HG02571 (cell line): ENCODE measurements at regions not wholly inside any gene's neighbourhood (a gene's known extent, or its start where the extent isn't known, plus 50 kb on each side); places are given as distances from the start of the nearest gene placed in this dataset.

Experiments
- ATAC-seq: cut with Tn5 transposase; IDR thresholded peaks from one replicate; pipeline ENCODE4 v1.9.1; 2021; ENCODE audit warnings: mild to moderate bottlenecking, moderate library complexity; ENCODE audit not compliant: unreplicated experiment

- ATAC-seq, result no peak
These were observed 106.5 kb downstream of the CDH26 start for GRCh38 chr20:60064554-60065196.

GRCh38 chr20:60065741-60066437, 107.7 kb downstream of the CDH26 start:
- ATAC-seq, result no peak

DNA sequence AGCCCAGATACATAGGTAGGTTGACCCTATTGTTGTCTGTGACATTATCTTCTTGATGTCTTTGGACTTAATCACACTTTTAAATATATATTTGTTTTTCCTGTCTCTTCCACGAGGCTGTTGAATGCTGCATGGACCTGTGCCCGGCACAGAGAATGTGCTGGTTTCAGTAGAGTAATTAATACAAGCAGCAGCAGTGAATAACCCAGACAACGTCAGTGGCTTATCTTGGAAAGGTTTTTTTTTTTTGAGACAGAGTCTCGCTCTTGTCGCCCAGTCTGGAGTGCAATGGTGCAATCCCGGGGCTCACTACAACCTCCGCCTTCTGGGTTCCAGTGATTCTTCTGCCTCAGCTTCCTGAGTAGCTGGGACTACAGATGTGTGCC, 108.2 kb downstream of the CDH26 start:
- ATAC-seq, result no peak

DNA sequence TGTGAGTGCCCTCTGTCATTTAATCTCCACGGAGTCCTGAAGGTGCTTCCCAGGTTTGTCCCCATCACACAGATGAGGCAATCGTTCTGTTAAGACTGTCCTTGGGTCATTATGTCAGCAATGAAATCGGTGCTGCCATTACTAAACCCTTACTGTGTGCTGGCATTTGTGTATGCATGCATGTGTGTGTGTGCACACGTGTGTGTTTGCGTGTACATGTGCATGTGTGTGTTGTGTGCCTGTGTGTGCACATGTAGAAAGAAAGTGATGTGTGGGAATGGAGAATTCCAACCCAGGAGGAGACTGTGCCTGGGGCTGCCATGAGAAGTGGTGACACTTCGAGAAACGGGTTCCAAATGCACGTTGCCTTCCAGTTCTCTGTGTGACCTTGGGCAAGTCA, 110.3 kb downstream of the CDH26 start:
- ATAC-seq, result no peak

DNA sequence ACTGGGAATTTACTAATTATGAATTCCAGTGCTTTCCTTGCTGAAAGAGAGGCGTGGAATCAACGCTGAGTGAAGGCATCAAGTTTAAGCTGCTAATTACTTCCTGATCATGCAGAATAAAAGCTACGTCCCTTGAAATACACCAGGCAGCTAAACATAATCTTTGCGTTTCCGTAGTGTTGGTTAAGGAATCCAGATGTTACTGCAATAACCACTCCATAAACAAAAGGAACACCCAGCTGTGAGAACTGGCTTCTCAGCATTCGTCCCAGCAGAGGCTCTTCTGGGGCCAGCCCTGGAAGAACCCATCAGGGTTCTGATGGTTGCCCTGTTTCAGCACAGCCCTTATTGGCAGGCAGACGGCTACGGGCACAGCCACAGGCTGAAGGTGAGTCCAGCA, 111.4 kb downstream of the CDH26 start:
- ATAC-seq, result no peak

- no peak for ATAC-seq
These were observed 112.6 kb downstream of the CDH26 start for GRCh38 chr20:60070791-60071190.

- no peak for ATAC-seq
These were observed 113.7 kb downstream of the CDH26 start for GRCh38 chr20:60071965-60072364.

- ATAC-seq, result no peak
These were observed 114.9 kb downstream of the CDH26 start for GRCh38 chr20:60073086-60073485.

DNA sequence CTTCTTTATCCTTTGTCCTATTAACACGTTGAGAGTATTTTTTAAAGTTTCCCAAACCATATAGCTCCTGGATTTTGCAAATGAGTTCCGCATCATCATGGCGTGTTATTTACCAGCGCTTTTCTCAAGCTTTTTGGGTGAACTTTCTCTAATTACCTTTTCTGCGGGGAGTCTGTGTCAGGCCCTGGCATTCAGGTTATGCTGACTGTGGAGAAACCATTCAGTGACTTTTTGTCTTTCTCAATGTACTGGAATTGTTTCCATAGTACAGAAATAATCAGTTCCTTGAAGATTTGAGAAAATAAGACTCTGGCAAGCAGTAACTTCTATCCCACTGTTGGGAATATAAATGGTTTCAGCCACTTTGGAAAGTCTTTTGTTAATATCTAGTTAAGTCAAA, 115.3 kb downstream of the CDH26 start:
- ATAC-seq, result no peak

DNA sequence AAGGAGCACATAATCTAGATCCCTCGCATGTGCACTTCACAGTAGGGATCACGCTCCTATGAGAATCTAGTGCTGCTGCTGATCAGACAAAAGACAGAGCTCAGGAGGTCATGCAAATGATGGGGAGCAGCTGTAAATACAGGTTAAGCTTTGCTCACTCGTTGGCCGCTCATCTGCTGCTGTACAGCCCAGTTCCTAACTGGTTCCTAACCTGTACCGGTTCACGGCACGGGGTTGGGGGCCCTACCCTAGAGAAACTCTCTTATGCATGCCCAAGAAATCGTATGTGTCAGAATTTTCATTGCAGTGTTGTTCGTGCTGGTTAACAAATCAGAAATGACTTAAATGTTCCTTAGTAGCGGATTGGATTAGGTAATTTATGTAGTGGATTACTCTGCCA, 116.1 kb downstream of the CDH26 start:
- no peak for ATAC-seq

DNA sequence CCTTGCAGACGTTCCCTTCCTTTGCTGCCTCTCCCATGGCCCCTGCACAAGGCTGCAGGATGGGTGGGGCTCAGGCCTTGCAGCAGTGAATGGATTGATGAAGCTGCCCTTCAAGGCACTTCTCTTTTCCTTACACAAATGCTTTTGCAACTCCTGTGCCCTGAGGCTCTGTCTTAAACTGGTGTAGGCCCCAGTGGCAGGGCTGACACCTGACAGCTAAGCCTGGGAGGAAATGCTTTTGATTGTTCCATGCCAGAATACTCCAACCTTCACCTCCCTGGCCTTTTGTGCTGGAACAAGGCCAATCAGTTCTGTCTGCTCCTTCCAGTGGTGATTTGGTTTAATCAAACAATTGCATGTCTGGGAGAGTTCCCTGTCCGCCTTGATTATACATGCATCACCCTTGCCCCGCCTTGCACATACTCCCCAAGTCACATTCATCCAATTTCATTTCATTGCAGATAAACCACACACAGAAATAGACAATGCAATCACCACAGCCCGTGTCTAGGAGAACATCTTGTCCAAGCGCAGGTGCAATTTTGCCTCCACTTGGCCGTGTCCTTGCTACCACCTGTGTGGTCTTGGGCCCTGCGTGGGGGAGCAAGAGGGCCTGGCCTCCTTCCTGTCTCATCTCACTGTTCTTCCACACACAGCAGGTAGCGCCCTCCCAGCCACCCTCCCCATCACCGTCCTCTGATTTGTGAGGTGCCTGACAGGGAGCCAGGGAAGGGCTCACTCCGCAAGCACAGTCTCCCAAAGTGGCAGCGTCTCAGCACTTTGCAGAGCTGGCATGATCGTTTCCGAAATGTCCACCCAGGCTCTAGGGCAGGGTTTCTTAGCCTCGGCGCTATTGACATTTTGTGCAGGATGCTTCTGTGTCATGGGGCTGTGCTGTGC, 120.4 kb downstream of the CDH26 start:
- no peak for ATAC-seq

GRCh38 chr20:60080401-60080800, 122.2 kb downstream of the CDH26 start:
- no peak for ATAC-seq

GRCh38 chr20:60085551-60086132, 127.4 kb downstream of the CDH26 start:
- no peak for ATAC-seq

DNA sequence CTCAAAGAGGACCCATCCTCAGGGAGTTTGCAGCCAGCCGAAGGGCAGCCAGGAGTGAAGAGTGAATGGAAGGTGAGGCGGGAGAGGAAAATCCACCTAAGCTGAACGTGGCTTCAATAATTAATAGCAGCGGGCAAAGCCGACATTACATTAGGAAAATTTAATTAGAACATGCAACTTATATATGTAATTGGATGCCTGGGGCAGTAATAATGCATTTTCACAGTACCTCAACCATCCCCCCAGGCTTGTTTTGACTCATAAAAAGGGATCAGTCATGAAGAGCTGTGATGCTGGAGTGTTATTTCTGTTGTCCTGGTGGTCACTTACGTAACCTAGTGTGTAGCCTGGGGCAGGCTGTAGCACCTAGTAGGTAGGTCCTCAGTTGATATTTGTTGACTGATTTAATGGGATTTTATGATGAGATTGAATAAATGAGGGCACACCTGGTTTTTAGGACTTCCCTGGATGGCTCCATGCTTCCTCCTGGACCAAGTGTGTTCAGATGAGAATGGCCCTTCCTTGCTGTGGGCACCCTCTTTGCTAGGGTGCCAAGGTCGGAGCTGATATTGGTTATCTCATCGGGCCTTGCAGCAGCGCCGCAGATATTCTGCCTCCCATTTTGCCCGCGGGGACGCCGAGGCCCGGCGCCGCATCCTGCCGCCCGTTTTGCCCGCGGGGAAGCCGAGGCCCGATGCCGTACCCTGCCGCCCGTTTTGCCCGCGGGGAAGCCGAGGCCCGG, 128.8 kb downstream of the CDH26 start:
- ATAC-seq, result no peak

DNA sequence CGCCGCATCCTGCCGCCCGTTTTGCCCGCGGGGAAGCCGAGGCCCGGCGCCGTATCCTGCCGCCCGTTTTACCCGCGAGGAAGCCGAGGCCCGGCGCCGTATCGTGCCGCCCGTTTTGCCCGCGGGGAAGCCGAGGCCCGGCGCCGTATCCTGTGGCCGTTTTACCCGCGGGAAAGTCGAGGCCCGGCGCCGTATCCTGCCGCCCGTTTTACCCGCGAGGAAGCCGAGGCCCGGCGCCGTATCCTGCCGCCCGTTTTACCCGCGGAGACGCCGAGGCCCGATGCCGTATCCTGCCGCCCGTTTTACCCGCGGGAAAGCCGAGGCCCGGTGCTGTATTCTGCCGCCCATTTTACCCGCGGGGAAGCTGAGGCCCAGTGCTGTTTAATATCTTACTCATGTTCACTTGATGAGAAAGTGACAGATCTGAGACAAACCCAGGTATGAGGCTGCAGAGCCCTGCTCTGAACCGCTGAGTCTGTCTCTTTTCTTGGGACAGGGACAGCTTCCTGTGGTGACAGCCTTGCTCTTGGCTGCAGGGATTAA, 129.4 kb downstream of the CDH26 start:
- ATAC-seq, result no peak

DNA sequence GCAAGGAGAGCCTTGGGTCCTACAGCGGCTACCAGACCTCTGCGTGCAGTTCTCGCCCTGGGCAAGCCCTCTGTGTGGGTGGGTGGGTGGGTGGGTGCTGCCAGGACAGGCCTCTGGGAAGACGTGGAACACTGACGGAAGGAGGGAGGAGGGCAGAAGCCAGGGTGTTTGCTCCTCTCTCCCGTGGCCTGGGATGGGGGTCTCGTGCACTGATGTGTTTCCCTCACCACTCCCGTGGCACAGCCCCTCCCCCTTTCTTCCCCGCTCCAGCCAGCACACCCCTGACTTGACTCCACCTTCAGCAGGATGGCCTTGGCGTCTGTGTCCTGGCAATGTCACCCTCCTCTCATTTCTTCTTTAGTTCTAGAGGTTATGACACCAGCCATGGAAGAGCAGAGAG, 130.0 kb downstream of the CDH26 start:
- no peak for ATAC-seq

GRCh38 chr20:60090631-60091030, 132.4 kb downstream of the CDH26 start:
- ATAC-seq, result no peak

DNA sequence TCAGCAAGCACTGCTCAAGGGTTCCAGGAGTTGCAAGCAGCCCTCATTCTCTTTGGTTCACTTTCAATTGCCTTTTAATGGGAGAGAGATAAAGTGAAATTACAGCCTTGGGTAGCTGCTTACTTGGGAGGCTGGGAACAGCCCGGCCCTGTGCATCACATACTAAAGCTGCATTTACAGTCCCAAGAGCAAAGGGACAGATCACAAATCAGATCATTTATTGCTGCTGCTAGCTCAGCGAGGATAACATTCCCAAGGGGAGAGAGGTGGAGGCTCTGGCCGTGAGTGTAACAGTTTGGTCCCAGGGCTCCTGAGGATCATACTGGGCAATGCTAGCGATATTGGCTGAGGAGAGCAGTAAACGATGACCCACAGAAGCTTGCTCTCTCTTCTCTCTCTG, 133.1 kb downstream of the CDH26 start:
- ATAC-seq, result no peak

GRCh38 chr20:60091861-60092260, 133.6 kb downstream of the CDH26 start:
- no peak for ATAC-seq

DNA sequence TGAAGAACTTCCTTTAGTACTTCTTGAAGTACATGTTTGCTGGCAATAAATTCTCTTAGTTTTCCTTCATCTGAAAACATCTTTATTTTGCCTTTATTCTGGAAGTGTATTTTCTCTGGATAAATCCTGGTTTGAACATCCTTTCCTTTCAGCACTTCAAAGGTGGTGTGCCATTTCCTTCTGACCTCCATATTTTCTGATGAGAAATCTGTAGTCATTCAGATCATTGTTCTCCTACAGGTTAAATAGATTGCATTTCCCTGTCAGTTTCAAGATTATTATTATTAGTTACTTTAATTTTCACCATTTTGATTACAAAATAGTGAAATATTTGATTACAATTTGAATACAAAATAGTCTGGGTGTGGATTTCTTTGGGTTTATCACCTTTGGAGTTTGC, 134.5 kb downstream of the CDH26 start:
- ATAC-seq, result no peak

DNA sequence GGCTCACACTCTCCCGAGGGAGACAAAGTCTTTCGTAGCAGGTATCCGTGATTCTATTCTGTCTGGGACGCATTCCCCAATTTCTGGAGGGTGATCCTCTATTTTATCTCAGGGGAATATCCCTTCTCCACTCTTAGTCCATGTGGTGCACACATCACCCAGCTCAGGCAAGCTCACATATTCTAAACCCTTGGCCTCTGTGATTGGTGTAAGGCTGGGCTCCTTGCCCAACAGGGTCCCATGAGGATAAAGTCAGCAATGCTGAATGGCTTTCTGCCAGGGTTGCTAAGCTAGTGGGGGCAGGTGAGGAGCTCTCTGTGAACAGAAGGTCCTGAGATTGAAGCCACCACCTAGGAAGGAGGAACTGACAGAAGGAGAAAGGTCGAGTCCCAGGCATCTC, 137.2 kb downstream of the CDH26 start:
- ATAC-seq, result no peak
